CD4-positive, alpha-beta memory T cell (primary cell): ENCODE measurements at regions not wholly inside any gene's neighbourhood (a gene's known extent, or its start where the extent isn't known, plus 50 kb on each side); places are given as distances from the start of the nearest gene placed in this dataset.

Source experiments
- CTCF ChIA-PET: fragments of 350-600 bp; sonication (Branson Sonifier 250); formaldehyde crosslinking; loops from one replicate; lab custom pipeline; 2021; ENCODE audit warnings: inconsistent platforms; ENCODE audit not compliant: partially characterized antibody; lab: Charles Lee
- POLR2A ChIA-PET: fragments of 350-600 bp; sonication (Branson Sonifier 250); formaldehyde crosslinking; loops from one replicate; lab custom pipeline; 2021; ENCODE audit not compliant: partially characterized antibody; lab: Charles Lee
- DNase-seq, 5 donors: peaks; one replicate each; pipeline versions ENCODE4 v3.0.0 to v3.0.0-alpha.2; 2020 to 2022; ENCODE audit warnings: mixed read lengths in 1 of 5
- H3K27ac ChIP-seq: one replicate; pipeline ENCODE4 v1.7.0; 2013; ENCODE audit warnings: low read depth, low read length
- H3K27me3 ChIP-seq: 2 replicates; pipeline ENCODE4 v1.7.0; 2013; ENCODE audit warnings: mild to moderate bottlenecking, low read length, moderate library complexity; ENCODE audit not compliant: insufficient read depth
- H3K36me3 ChIP-seq: 2 replicates; pipeline ENCODE4 v1.7.0; 2013; ENCODE audit warnings: mild to moderate bottlenecking, low read length, moderate library complexity; ENCODE audit not compliant: insufficient read depth
- H3K4me1 ChIP-seq: 2 replicates; pipeline ENCODE4 v1.7.0; 2013; ENCODE audit warnings: mild to moderate bottlenecking, low read length, moderate library complexity; ENCODE audit not compliant: insufficient read depth
- H3K4me3 ChIP-seq, 2 donors: one replicate each; pipeline ENCODE4 v1.7.0; 2013; ENCODE audit warnings: low read length in 2 of 2, mild to moderate bottlenecking in 1 of 2
- H3K9me3 ChIP-seq, 2 donors: one replicate each; pipeline ENCODE4 v1.7.0; 2013; ENCODE audit warnings: low read length in 2 of 2, control low read depth in 1 of 2; ENCODE audit not compliant: control insufficient read depth in 1 of 2
- H3K27ac Mint-ChIP-seq, 7 donors: one replicate each; pipeline ENCODE4 v1.8.0; 2020 to 2021; ENCODE audit warnings: mixed read lengths in 7 of 7, mild to moderate bottlenecking in 6 of 7, inconsistent platforms in 3 of 7, moderate library complexity in 3 of 7
- H3K27me3 Mint-ChIP-seq, 2 donors: one replicate each; pipeline ENCODE4 v1.8.0; 2020 to 2021; ENCODE audit warnings: mixed read lengths in 2 of 2
- H3K36me3 Mint-ChIP-seq, 2 donors: one replicate each; pipeline ENCODE4 v1.8.0; 2020 to 2021; ENCODE audit warnings: mixed read lengths in 2 of 2, inconsistent platforms in 1 of 2, mild to moderate bottlenecking in 1 of 2
- H3K4me1 Mint-ChIP-seq, 4 donors: one replicate each; pipeline ENCODE4 v1.8.0; 2020 to 2021; ENCODE audit warnings: mixed read lengths in 4 of 4, mild to moderate bottlenecking in 1 of 4
- H3K4me3 Mint-ChIP-seq, 8 donors: one replicate each; pipeline ENCODE4 v1.8.0; 2020 to 2021; ENCODE audit warnings: mixed read lengths in 8 of 8, mild to moderate bottlenecking in 7 of 8, moderate library complexity in 6 of 8, inconsistent platforms in 3 of 8
- H3K9me3 Mint-ChIP-seq, 8 donors: one replicate each; pipeline ENCODE4 v1.8.0; 2020 to 2021; ENCODE audit warnings: mixed read lengths in 8 of 8, mild to moderate bottlenecking in 5 of 8, inconsistent platforms in 3 of 8, moderate library complexity in 1 of 8
- intact Hi-C: fragments of 100-400 bp; cut with micrococcal nuclease; formaldehyde crosslinking; loops from one replicate; pipeline ENCODE4 v1.15.1; 2023

DNA sequence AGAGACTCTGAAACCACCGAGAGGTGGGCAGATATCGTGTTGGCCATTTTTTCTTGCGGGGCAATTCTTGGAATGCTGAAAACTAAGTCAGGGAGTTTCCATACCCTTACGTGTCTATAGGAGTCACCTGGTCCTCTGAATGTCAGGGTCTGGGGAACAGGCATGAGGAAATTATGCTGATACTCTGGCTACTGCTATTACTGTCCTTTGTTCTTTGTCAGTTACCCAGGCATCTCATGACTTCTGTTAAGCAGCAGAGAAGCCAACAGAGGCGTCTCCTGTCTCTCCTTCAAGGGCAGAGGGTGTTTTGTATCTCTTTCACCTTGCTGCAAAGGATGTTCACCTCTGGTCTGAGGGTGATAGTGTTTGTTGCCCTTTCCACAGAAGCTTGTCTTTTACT is 559.5 kb upstream of the CCDC54 start:
- POLR2A ChIA-PET = no interaction called here
- CTCF ChIA-PET = no interaction called here
- H3K4me3 Mint-ChIP-seq = no peak overlapping the region
- Histone ChIP-seq H3K4me1 (no peaks in the 10 kb centered on the region), H3K36me3 (no peaks in the 10 kb centered on the region), H3K27ac (no peak overlapping the region), H3K4me3 (no peak overlapping the region), H3K27me3 (no peaks in the 10 kb centered on the region), H3K9me3 (no peaks in the 10 kb centered on the region)
- H3K27me3 Mint-ChIP-seq = peaks cover 0 to 7% of the 10 kb centered on the region in 2 donors
- H3K36me3 Mint-ChIP-seq = no peaks in the 10 kb centered on the region
- no peaks in the 10 kb centered on the region for H3K4me1 Mint-ChIP-seq
- intact Hi-C loops = no loop called here
- H3K27ac Mint-ChIP-seq = no peak overlapping the region
- peaks cover 0 to 3% (median 0%) of the 10 kb centered on the region in 8 donors for H3K9me3 Mint-ChIP-seq
- DNase-seq = no peak

DNA sequence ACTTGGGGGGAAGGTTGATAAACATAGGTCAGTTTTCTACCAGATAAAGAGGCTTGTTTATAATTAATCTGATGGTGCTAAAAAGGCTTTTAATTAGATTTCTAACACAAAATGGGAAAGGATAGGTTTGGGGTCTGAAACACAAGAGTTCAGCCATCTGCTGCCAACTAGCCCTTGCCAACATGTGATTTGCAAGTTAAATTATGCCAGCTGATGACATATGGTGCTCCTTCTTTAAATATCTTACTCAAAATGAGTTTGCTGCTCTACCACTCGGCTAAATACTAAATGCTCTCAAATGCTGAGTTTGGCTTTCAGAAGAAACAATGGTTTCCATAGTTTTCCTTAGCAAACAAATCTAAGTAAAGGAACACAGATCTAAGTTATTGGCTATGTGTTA is 557.8 kb upstream of the CCDC54 start:
- no peaks in the 10 kb centered on the region for H3K4me1 Mint-ChIP-seq
- Histone ChIP-seq H3K4me3 (no peak overlapping the region), H3K36me3 (no peaks in the 10 kb centered on the region), H3K27me3 (no peaks in the 10 kb centered on the region), H3K4me1 (no peaks in the 10 kb centered on the region), H3K27ac (no peak overlapping the region), H3K9me3 (no peaks in the 10 kb centered on the region)
- H3K4me3 Mint-ChIP-seq = no peak overlapping the region
- ChIA-PET POLR2A (no interaction called here), CTCF (no interaction called here)
- H3K27ac Mint-ChIP-seq = no peak overlapping the region
- no peaks in the 10 kb centered on the region for H3K36me3 Mint-ChIP-seq
- no peak for DNase-seq
- H3K9me3 Mint-ChIP-seq = peaks cover 0 to 3% (median 0%) of the 10 kb centered on the region in 8 donors
- intact Hi-C loops = no loop called here
- peaks cover 0 to 7% of the 10 kb centered on the region in 2 donors for H3K27me3 Mint-ChIP-seq

DNA sequence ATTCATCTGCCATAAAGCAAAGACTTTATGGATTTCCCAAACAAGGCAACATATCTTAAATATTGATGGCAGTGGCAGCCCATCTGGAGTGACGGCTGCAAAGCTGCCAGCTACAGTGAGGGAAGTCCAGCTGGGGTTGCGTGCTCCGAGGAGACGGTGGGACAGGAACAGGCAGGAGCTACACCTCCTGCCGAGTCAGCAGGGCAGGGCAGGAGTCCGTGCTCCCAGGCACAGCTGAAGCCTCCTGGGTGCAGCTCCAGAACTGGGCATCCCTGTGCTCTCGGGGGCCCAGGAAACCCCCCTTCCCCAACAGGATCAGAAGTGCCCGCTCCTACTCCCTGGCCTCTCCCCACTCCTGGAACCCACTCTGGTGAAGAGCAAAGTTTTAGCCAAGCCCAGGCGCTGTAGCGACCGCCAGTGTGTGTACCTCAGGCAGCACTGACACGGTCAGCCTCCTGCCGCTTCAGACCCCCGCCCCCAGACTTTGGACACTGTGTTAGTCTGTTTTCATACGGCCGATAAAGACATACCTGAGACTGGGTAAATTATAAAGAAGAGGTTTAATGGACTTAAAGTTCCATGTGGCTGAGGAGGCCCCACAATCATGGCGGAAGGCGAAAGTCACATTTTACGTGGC is 556.4 kb upstream of the CCDC54 start:
- no peaks in the 10 kb centered on the region for H3K36me3 ChIP-seq
- no peak overlapping the region for H3K4me3 ChIP-seq
- H3K4me1 ChIP-seq = no peaks in the 10 kb centered on the region
- intact Hi-C loops = no loop called here
- ChIA-PET POLR2A (no interaction called here), CTCF (no interaction called here)
- Mint-ChIP-seq H3K4me1 (no peaks in the 10 kb centered on the region), H3K27me3 (peaks cover 0 to 7% of the 10 kb centered on the region in 2 donors), H3K27ac (no peak overlapping the region), H3K4me3 (no peak overlapping the region), H3K36me3 (no peaks in the 10 kb centered on the region), H3K9me3 (peaks cover 0 to 3% (median 0%) of the 10 kb centered on the region in 8 donors)
- H3K27me3 ChIP-seq = no peaks in the 10 kb centered on the region
- no peaks in the 10 kb centered on the region for H3K9me3 ChIP-seq
- DNase-seq = no peak
- H3K27ac ChIP-seq = no peak overlapping the region

DNA sequence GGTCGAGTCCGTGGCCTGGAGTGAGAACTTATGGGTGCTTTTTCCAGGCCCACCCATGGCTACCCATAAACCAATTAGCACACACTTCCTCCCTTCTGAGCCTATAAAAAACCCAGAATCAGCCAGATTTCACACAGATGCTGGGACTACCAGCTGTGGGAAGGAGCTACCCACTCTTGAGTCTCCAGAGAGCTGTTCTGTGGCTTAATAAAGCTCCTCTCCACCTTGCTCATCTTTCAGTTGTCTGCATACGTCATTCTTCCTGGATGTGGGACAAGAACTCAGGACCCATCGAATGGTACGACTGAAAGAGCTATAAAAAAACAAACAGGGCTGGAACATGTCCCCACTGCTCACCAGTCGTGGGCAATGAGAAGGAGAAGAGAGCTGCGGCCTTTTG is 555.4 kb upstream of the CCDC54 start:
- DNase-seq = no peak
- Histone ChIP-seq H3K27me3 (no peaks in the 10 kb centered on the region), H3K27ac (no peak overlapping the region), H3K4me3 (no peak overlapping the region), H3K36me3 (no peaks in the 10 kb centered on the region), H3K4me1 (no peaks in the 10 kb centered on the region), H3K9me3 (no peaks in the 10 kb centered on the region)
- intact Hi-C loops = no loop called here
- no peaks in the 10 kb centered on the region for H3K36me3 Mint-ChIP-seq
- peaks cover 0 to 5% of the 10 kb centered on the region in 2 donors for H3K27me3 Mint-ChIP-seq
- peaks cover 0 to 3% (median 0%) of the 10 kb centered on the region in 8 donors for H3K9me3 Mint-ChIP-seq
- no peak overlapping the region for H3K4me3 Mint-ChIP-seq
- H3K4me1 Mint-ChIP-seq = no peaks in the 10 kb centered on the region
- H3K27ac Mint-ChIP-seq = no peak overlapping the region
- ChIA-PET CTCF (no interaction called here), POLR2A (no interaction called here)

DNA sequence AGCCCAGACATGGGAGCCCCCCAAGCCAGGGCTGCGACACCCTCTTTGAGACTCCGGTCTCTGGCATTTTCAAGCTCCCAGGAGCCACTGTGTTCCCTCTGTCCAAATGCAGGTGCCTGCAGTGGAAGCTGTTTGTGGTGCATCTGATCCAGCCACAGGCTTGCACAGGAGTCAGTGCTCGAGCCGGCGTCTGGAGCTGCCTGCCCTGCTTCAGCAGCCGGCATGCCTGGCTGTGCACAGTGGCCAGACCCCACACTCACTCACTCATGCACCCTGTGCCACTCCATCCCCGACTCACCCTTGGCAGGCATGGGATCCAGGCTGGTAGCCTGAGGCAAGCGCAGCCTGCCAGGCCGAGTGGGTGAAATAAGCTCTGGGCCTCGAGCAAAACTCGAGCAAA is 555.0 kb upstream of the CCDC54 start:
- no peaks in the 10 kb centered on the region for H3K36me3 Mint-ChIP-seq
- intact Hi-C loops = no loop called here
- POLR2A ChIA-PET = no interaction called here
- DNase-seq = no peak
- H3K9me3 ChIP-seq = no peaks in the 10 kb centered on the region
- H3K4me1 Mint-ChIP-seq = peaks cover 0 to 2% (median 1%) of the 10 kb centered on the region in 4 donors
- H3K36me3 ChIP-seq = no peaks in the 10 kb centered on the region
- H3K4me3 ChIP-seq = no peak overlapping the region
- H3K27ac ChIP-seq = no peak overlapping the region
- no peak overlapping the region for H3K27ac Mint-ChIP-seq
- peaks cover 0 to 5% of the 10 kb centered on the region in 2 donors for H3K27me3 Mint-ChIP-seq
- CTCF ChIA-PET = no interaction called here
- no peaks in the 10 kb centered on the region for H3K4me1 ChIP-seq
- no peaks in the 10 kb centered on the region for H3K27me3 ChIP-seq
- H3K9me3 Mint-ChIP-seq = peaks cover 0 to 3% (median 0%) of the 10 kb centered on the region in 8 donors
- H3K4me3 Mint-ChIP-seq = no peak overlapping the region

DNA sequence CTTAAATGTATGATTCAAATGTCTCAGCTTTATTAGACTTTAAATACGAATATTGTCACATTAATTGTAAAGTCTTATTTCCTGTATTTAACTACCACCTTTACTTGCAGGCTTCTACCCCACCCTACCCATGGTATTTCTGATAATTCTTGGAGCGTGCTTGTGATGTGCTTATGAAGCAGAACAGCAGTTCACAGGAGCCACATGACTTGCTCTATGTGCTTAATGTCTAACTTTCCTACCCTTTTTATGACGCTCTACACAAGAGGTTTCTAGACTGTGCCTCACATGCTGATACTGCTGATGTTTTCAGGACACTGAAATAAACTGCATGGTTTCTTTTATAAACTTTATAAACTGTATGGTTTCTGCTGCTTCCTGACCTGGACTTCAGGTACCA is 553.5 kb upstream of the CCDC54 start:
- Histone ChIP-seq H3K4me1 (no peaks in the 10 kb centered on the region), H3K9me3 (no peaks in the 10 kb centered on the region), H3K27me3 (no peaks in the 10 kb centered on the region), H3K4me3 (no peak overlapping the region), H3K36me3 (no peaks in the 10 kb centered on the region), H3K27ac (no peak overlapping the region)
- no peaks in the 10 kb centered on the region for H3K36me3 Mint-ChIP-seq
- H3K4me1 Mint-ChIP-seq = peaks cover 0 to 9% (median 3%) of the 10 kb centered on the region in 4 donors
- DNase-seq = no peak
- ChIA-PET CTCF (no interaction called here), POLR2A (no interaction called here)
- peaks cover 0 to 3% (median 0%) of the 10 kb centered on the region in 8 donors for H3K9me3 Mint-ChIP-seq
- intact Hi-C loops = no loop called here
- no peak overlapping the region for H3K27ac Mint-ChIP-seq
- peaks cover 0 to 5% of the 10 kb centered on the region in 2 donors for H3K27me3 Mint-ChIP-seq
- no peak overlapping the region for H3K4me3 Mint-ChIP-seq

DNA sequence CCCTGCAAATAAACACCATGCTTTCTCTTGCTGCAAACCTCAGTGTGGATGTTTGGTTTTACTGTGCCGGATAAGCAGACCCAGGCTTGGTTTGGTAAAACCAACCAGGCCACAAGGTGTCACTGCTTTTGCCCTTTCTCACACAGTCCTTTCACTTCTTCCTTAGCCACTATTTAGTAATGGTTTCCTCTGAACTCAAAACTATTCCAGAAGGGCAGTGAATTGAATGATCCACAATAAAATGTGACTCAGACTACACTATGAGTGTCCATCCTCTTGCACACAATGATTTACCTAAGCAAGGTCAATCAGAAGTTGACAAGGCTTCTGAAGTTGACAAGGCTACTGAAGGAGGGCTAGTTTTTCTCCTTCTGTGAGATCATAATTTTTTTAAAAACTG is 552.4 kb upstream of the CCDC54 start:
- Histone ChIP-seq H3K36me3 (no peaks in the 10 kb centered on the region), H3K27me3 (no peaks in the 10 kb centered on the region), H3K4me3 (no peak overlapping the region), H3K4me1 (no peaks in the 10 kb centered on the region), H3K27ac (no peak overlapping the region), H3K9me3 (no peaks in the 10 kb centered on the region)
- Mint-ChIP-seq H3K27me3 (no peaks in the 10 kb centered on the region), H3K9me3 (peaks cover 0 to 3% (median 0%) of the 10 kb centered on the region in 8 donors), H3K4me1 (peaks cover 0 to 9% (median 3%) of the 10 kb centered on the region in 4 donors), H3K27ac (no peak overlapping the region), H3K36me3 (no peaks in the 10 kb centered on the region), H3K4me3 (no peak overlapping the region)
- DNase-seq = no peak
- CTCF ChIA-PET = no interaction called here
- intact Hi-C loops = no loop called here
- POLR2A ChIA-PET = no interaction called here
